ENCODE measurements at regions not wholly inside any gene's neighbourhood (a gene's known extent, or its start where the extent isn't known, plus 50 kb on each side); places are given as distances from the start of the nearest gene placed in this dataset.

GRCh38 chr7:46970476-46970875 lies 611.4 kb downstream of the TNS3 start:
- no peaks in the 10 kb centered on the region for H3K27me3 Mint-ChIP-seq
- ATAC-seq (ENCODE audit: low read depth in 2 of 2): no peak

GRCh38 chr7:46970131-46970430 lies 611.8 kb downstream of the TNS3 start:
- no peaks in the 10 kb centered on the region for H3K27me3 Mint-ChIP-seq

More at GRCh38 chr7:46970476-46970875, 611.4 kb downstream of the TNS3 start:
- Histone ChIP-seq H3K27ac (ENCODE audit: insufficient read depth, low read length, poor library complexity, severe bottlenecking) (no peak overlapping the region), H3K27me3 (ENCODE audit: control insufficient read depth, insufficient read depth, low read length) (no peaks in the 10 kb centered on the region), H3K4me1 (ENCODE audit: control insufficient read depth, insufficient read depth, low read length, poor library complexity, severe bottlenecking) (no peaks in the 10 kb centered on the region), H3K9me3 (ENCODE audit: control insufficient read depth in 2 of 2, low read length in 2 of 2) (no peaks in the 10 kb centered on the region), H3K36me3 (ENCODE audit: control insufficient read depth, insufficient read depth, low read length) (no peaks in the 10 kb centered on the region), H3K4me3 (ENCODE audit: low read depth, low read length) (no peak overlapping the region)
- no peak overlapping the region for H3K4me3 Mint-ChIP-seq
- no peaks in the 10 kb centered on the region for H3K36me3 Mint-ChIP-seq
- DNase-seq: no peak
- no peak overlapping the region for H3K27ac Mint-ChIP-seq
- peaks cover 0 to 20% (median 2%) of the 10 kb centered on the region in 7 donors for H3K9me3 Mint-ChIP-seq
- no peaks in the 10 kb centered on the region for H3K4me1 Mint-ChIP-seq

GRCh38 chr7:46969303-46970130 lies 612.4 kb downstream of the TNS3 start:
- no peak for ATAC-seq (ENCODE audit: low read depth in 2 of 2)
- no peaks in the 10 kb centered on the region for H3K4me1 Mint-ChIP-seq

More at GRCh38 chr7:46970131-46970430, 611.8 kb downstream of the TNS3 start:
- Mint-ChIP-seq H3K9me3 (peaks cover 0 to 24% (median 2%) of the 10 kb centered on the region in 7 donors), H3K4me3 (no peak overlapping the region), H3K36me3 (no peaks in the 10 kb centered on the region), H3K4me1 (no peaks in the 10 kb centered on the region), H3K27ac (no peak overlapping the region)
- Histone ChIP-seq H3K36me3 (ENCODE audit: control insufficient read depth, insufficient read depth, low read length) (no peaks in the 10 kb centered on the region), H3K4me1 (ENCODE audit: control insufficient read depth, insufficient read depth, low read length, poor library complexity, severe bottlenecking) (no peaks in the 10 kb centered on the region), H3K27me3 (ENCODE audit: control insufficient read depth, insufficient read depth, low read length) (no peaks in the 10 kb centered on the region), H3K9me3 (ENCODE audit: control insufficient read depth in 2 of 2, low read length in 2 of 2) (no peaks in the 10 kb centered on the region), H3K27ac (ENCODE audit: insufficient read depth, low read length, poor library complexity, severe bottlenecking) (no peak overlapping the region), H3K4me3 (ENCODE audit: low read depth, low read length) (no peak overlapping the region)
- no peak for ATAC-seq (ENCODE audit: low read depth in 2 of 2)
- no peak for DNase-seq

GRCh38 chr7:46968003-46968402 lies 613.9 kb downstream of the TNS3 start:
- Histone ChIP-seq H3K36me3 (ENCODE audit: control insufficient read depth, insufficient read depth, low read length) (no peaks in the 10 kb centered on the region), H3K27ac (ENCODE audit: insufficient read depth, low read length, poor library complexity, severe bottlenecking) (no peak overlapping the region), H3K4me1 (ENCODE audit: control insufficient read depth, insufficient read depth, low read length, poor library complexity, severe bottlenecking) (no peaks in the 10 kb centered on the region), H3K9me3 (ENCODE audit: control insufficient read depth in 2 of 2, low read length in 2 of 2) (peaks cover 3 to 11% of the 10 kb centered on the region in 2 experiments), H3K4me3 (ENCODE audit: low read depth, low read length) (no peak overlapping the region), H3K27me3 (ENCODE audit: control insufficient read depth, insufficient read depth, low read length) (no peaks in the 10 kb centered on the region)
- Mint-ChIP-seq H3K27me3 (no peaks in the 10 kb centered on the region), H3K4me3 (no peak overlapping the region), H3K27ac (no peak overlapping the region), H3K9me3 (peaks cover 0 to 40% (median 6%) of the 10 kb centered on the region in 7 donors), H3K36me3 (no peaks in the 10 kb centered on the region), H3K4me1 (no peaks in the 10 kb centered on the region)
- ATAC-seq (ENCODE audit: low read depth in 2 of 2) (no peak), DNase-seq (no peak)

More at GRCh38 chr7:46969303-46970130, 612.4 kb downstream of the TNS3 start:
- Mint-ChIP-seq H3K36me3 (no peaks in the 10 kb centered on the region), H3K4me3 (no peak overlapping the region), H3K9me3 (peaks cover 0 to 30% (median 6%) of the 10 kb centered on the region in 7 donors), H3K27me3 (no peaks in the 10 kb centered on the region), H3K27ac (no peak overlapping the region)
- H3K9me3 ChIP-seq (ENCODE audit: control insufficient read depth in 2 of 2, low read length in 2 of 2): peaks cover 0 to 2% of the 10 kb centered on the region in 2 experiments
- H3K27me3 ChIP-seq (ENCODE audit: control insufficient read depth, insufficient read depth, low read length): no peaks in the 10 kb centered on the region
- no peaks in the 10 kb centered on the region for H3K4me1 ChIP-seq (ENCODE audit: control insufficient read depth, insufficient read depth, low read length, poor library complexity, severe bottlenecking)
- no peak for DNase-seq
- H3K36me3 ChIP-seq (ENCODE audit: control insufficient read depth, insufficient read depth, low read length): no peaks in the 10 kb centered on the region
- H3K27ac ChIP-seq (ENCODE audit: insufficient read depth, low read length, poor library complexity, severe bottlenecking): no peak overlapping the region
- H3K4me3 ChIP-seq (ENCODE audit: low read depth, low read length): no peak overlapping the region

GRCh38 chr7:46963719-46964118 lies 618.2 kb downstream of the TNS3 start:
- Mint-ChIP-seq H3K27me3 (no peaks in the 10 kb centered on the region), H3K27ac (no peak overlapping the region), H3K36me3 (no peaks in the 10 kb centered on the region), H3K4me3 (no peak overlapping the region), H3K4me1 (no peaks in the 10 kb centered on the region), H3K9me3 (peaks cover 1 to 56% (median 15%) of the 10 kb centered on the region in 7 donors)
- Histone ChIP-seq H3K36me3 (ENCODE audit: control insufficient read depth, insufficient read depth, low read length) (no peaks in the 10 kb centered on the region), H3K27ac (ENCODE audit: insufficient read depth, low read length, poor library complexity, severe bottlenecking) (no peak overlapping the region), H3K9me3 (ENCODE audit: control insufficient read depth in 2 of 2, low read length in 2 of 2) (peaks cover 11 to 15% of the 10 kb centered on the region in 2 experiments), H3K4me1 (ENCODE audit: control insufficient read depth, insufficient read depth, low read length, poor library complexity, severe bottlenecking) (no peaks in the 10 kb centered on the region), H3K27me3 (ENCODE audit: control insufficient read depth, insufficient read depth, low read length) (no peaks in the 10 kb centered on the region), H3K4me3 (ENCODE audit: low read depth, low read length) (no peak overlapping the region)
- DNase-seq (no peak), ATAC-seq (ENCODE audit: low read depth in 2 of 2) (no peak)

GRCh38 chr7:46960970-46961369 lies 620.9 kb downstream of the TNS3 start:
- no peak overlapping the region for H3K27ac Mint-ChIP-seq
- H3K4me1 Mint-ChIP-seq: no peaks in the 10 kb centered on the region
- H3K36me3 ChIP-seq (ENCODE audit: control insufficient read depth, insufficient read depth, low read length): no peaks in the 10 kb centered on the region
- H3K27me3 Mint-ChIP-seq: no peaks in the 10 kb centered on the region
- H3K9me3 ChIP-seq (ENCODE audit: control insufficient read depth in 2 of 2, low read length in 2 of 2): peaks cover 11 to 15% of the 10 kb centered on the region in 2 experiments
- no peaks in the 10 kb centered on the region for H3K4me1 ChIP-seq (ENCODE audit: control insufficient read depth, insufficient read depth, low read length, poor library complexity, severe bottlenecking)
- no peaks in the 10 kb centered on the region for H3K27me3 ChIP-seq (ENCODE audit: control insufficient read depth, insufficient read depth, low read length)
- peaks cover 1 to 43% (median 17%) of the 10 kb centered on the region in 7 donors for H3K9me3 Mint-ChIP-seq
- no peak overlapping the region for H3K4me3 Mint-ChIP-seq
- H3K27ac ChIP-seq (ENCODE audit: insufficient read depth, low read length, poor library complexity, severe bottlenecking): no peak overlapping the region
- DNase-seq (no peak), ATAC-seq (ENCODE audit: low read depth in 2 of 2) (no peak)
- H3K4me3 ChIP-seq (ENCODE audit: low read depth, low read length): no peak overlapping the region
- H3K36me3 Mint-ChIP-seq: no peaks in the 10 kb centered on the region

GRCh38 chr7:46957195-46957594 lies 624.7 kb downstream of the TNS3 start:
- Mint-ChIP-seq H3K36me3 (no peaks in the 10 kb centered on the region), H3K4me1 (no peaks in the 10 kb centered on the region), H3K9me3 (peaks cover 1 to 16% (median 5%) of the 10 kb centered on the region in 7 donors), H3K4me3 (no peak overlapping the region), H3K27ac (no peak overlapping the region), H3K27me3 (no peaks in the 10 kb centered on the region)
- Histone ChIP-seq H3K27ac (ENCODE audit: insufficient read depth, low read length, poor library complexity, severe bottlenecking) (no peak overlapping the region), H3K27me3 (ENCODE audit: control insufficient read depth, insufficient read depth, low read length) (no peaks in the 10 kb centered on the region), H3K4me1 (ENCODE audit: control insufficient read depth, insufficient read depth, low read length, poor library complexity, severe bottlenecking) (no peaks in the 10 kb centered on the region), H3K36me3 (ENCODE audit: control insufficient read depth, insufficient read depth, low read length) (no peaks in the 10 kb centered on the region), H3K9me3 (ENCODE audit: control insufficient read depth in 2 of 2, low read length in 2 of 2) (peaks cover 0 to 6% of the 10 kb centered on the region in 2 experiments), H3K4me3 (ENCODE audit: low read depth, low read length) (no peak overlapping the region)
- DNase-seq (no peak), ATAC-seq (ENCODE audit: low read depth in 2 of 2) (no peak)

GRCh38 chr7:46955531-46955930 lies 626.4 kb downstream of the TNS3 start:
- no peaks in the 10 kb centered on the region for H3K4me1 ChIP-seq (ENCODE audit: control insufficient read depth, insufficient read depth, low read length, poor library complexity, severe bottlenecking)
- Mint-ChIP-seq H3K4me1 (no peaks in the 10 kb centered on the region), H3K27me3 (no peaks in the 10 kb centered on the region), H3K9me3 (peaks cover 0 to 10% (median 5%) of the 10 kb centered on the region in 7 donors), H3K27ac (no peak overlapping the region), H3K4me3 (no peak overlapping the region), H3K36me3 (no peaks in the 10 kb centered on the region)
- no peaks in the 10 kb centered on the region for H3K27me3 ChIP-seq (ENCODE audit: control insufficient read depth, insufficient read depth, low read length)
- ATAC-seq (ENCODE audit: low read depth in 2 of 2) (no peak), DNase-seq (no peak)
- no peak overlapping the region for H3K27ac ChIP-seq (ENCODE audit: insufficient read depth, low read length, poor library complexity, severe bottlenecking)
- H3K36me3 ChIP-seq (ENCODE audit: control insufficient read depth, insufficient read depth, low read length): no peaks in the 10 kb centered on the region
- no peak overlapping the region for H3K4me3 ChIP-seq (ENCODE audit: low read depth, low read length)
- no peaks in the 10 kb centered on the region for H3K9me3 ChIP-seq (ENCODE audit: control insufficient read depth in 2 of 2, low read length in 2 of 2)
